ENCODE measurements at regions not wholly inside any gene's neighbourhood (a gene's known extent, or its start where the extent isn't known, plus 50 kb on each side); places are given as distances from the start of the nearest gene placed in this dataset.

GRCh38 chr1:239815074-239815473 is 276.6 kb upstream of the FMN2 start:
- POLR2A ChIA-PET, result no interaction called here
- CTCF ChIA-PET, result no interaction called here
- no peaks in the 10 kb centered on the region for H3K36me3 Mint-ChIP-seq (ENCODE audit: low read depth)
- TF ChIP-seq CTCF (IDR thresholded peaks at IDR 0.05), result no peak
- intact Hi-C loops (cut with micrococcal nuclease), result no loop called here
- no peaks in the 10 kb centered on the region for H3K4me1 Mint-ChIP-seq
- no peaks in the 10 kb centered on the region for H3K9me3 Mint-ChIP-seq
- H3K27ac Mint-ChIP-seq, result no peak overlapping the region
- no peak overlapping the region for H3K4me3 Mint-ChIP-seq
- H3K27me3 Mint-ChIP-seq, result no peaks in the 10 kb centered on the region
- DNase-seq, result no peak
- no peak for ATAC-seq (ENCODE audit: low read depth)

- no peak for TF ChIP-seq CTCF (IDR thresholded peaks at IDR 0.05)
- no peak for ATAC-seq (ENCODE audit: low read depth)
- H3K27me3 Mint-ChIP-seq, result no peaks in the 10 kb centered on the region
- no peak overlapping the region for H3K27ac Mint-ChIP-seq
- ChIA-PET CTCF (no interaction called here), POLR2A (no interaction called here)
- H3K9me3 Mint-ChIP-seq, result no peaks in the 10 kb centered on the region
- H3K36me3 Mint-ChIP-seq (ENCODE audit: low read depth), result no peaks in the 10 kb centered on the region
- H3K4me1 Mint-ChIP-seq, result no peaks in the 10 kb centered on the region
- H3K4me3 Mint-ChIP-seq, result no peak overlapping the region
- intact Hi-C loops (cut with micrococcal nuclease), result no loop called here
- no peak for DNase-seq
These were observed 275.5 kb upstream of the FMN2 start for GRCh38 chr1:239816081-239816782.

- no peak for TF ChIP-seq CTCF (IDR thresholded peaks at IDR 0.05)
- ATAC-seq (ENCODE audit: low read depth) (no peak), DNase-seq (no peak)
- H3K4me3 Mint-ChIP-seq, result no peak overlapping the region
- no peak overlapping the region for H3K27ac Mint-ChIP-seq
- H3K36me3 Mint-ChIP-seq (ENCODE audit: low read depth), result no peaks in the 10 kb centered on the region
- H3K4me1 Mint-ChIP-seq, result no peaks in the 10 kb centered on the region
- intact Hi-C loops (cut with micrococcal nuclease), result no loop called here
- no peaks in the 10 kb centered on the region for H3K27me3 Mint-ChIP-seq
- ChIA-PET POLR2A (no interaction called here), CTCF (no interaction called here)
- H3K9me3 Mint-ChIP-seq, result no peaks in the 10 kb centered on the region
These were observed 274.4 kb upstream of the FMN2 start for GRCh38 chr1:239817276-239817675.

GRCh38 chr1:239817801-239818200 is 273.9 kb upstream of the FMN2 start:
- ChIA-PET CTCF (no interaction called here), POLR2A (no interaction called here)
- H3K27ac Mint-ChIP-seq, result no peak overlapping the region
- no peaks in the 10 kb centered on the region for H3K9me3 Mint-ChIP-seq
- no peak for ATAC-seq (ENCODE audit: low read depth)
- intact Hi-C loops (cut with micrococcal nuclease), result no loop called here
- H3K27me3 Mint-ChIP-seq, result no peaks in the 10 kb centered on the region
- no peaks in the 10 kb centered on the region for H3K4me1 Mint-ChIP-seq
- TF ChIP-seq CTCF (IDR thresholded peaks at IDR 0.05), result no peak
- H3K4me3 Mint-ChIP-seq, result no peak overlapping the region
- DNase-seq, result no peak
- H3K36me3 Mint-ChIP-seq (ENCODE audit: low read depth), result no peaks in the 10 kb centered on the region

GRCh38 chr1:239819096-239819495 is 272.6 kb upstream of the FMN2 start:
- Mint-ChIP-seq H3K9me3 (no peaks in the 10 kb centered on the region), H3K27ac (no peak overlapping the region), H3K4me1 (no peaks in the 10 kb centered on the region), H3K36me3 (ENCODE audit: low read depth) (no peaks in the 10 kb centered on the region), H3K4me3 (no peak overlapping the region), H3K27me3 (no peaks in the 10 kb centered on the region)
- intact Hi-C loops (cut with micrococcal nuclease), result no loop called here
- no peak for TF ChIP-seq CTCF (IDR thresholded peaks at IDR 0.05)
- ChIA-PET CTCF (no interaction called here), POLR2A (no interaction called here)
- ATAC-seq (ENCODE audit: low read depth), result no peak
- no peak for DNase-seq

All from activated B cell treated with CpG ODN at 0.5 μM for 24 hours (primary cell).